ENCODE measurements at regions not wholly inside any gene's neighbourhood (a gene's known extent, or its start where the extent isn't known, plus 50 kb on each side); places are given as distances from the start of the nearest gene placed in this dataset.

DNA sequence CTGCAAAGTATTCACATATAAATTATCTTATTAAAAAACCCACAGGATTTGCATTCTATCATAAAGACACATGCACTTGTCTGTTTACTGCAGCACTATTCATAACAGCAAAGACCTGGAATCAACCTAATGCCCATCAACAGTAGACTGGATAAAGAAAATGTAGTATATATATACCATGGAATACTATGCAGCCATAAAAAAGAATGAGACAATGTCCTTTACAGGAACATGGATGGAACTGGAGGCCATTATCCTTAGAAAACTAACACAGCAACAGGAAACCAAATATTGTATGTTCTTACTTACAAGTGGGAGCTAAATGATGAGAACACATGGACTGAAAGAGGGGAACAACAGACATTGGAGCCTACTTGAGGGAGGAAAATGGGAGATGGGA is 97.0 kb downstream of the FAM217A start:
- TF ChIP-seq, protein P1, sequence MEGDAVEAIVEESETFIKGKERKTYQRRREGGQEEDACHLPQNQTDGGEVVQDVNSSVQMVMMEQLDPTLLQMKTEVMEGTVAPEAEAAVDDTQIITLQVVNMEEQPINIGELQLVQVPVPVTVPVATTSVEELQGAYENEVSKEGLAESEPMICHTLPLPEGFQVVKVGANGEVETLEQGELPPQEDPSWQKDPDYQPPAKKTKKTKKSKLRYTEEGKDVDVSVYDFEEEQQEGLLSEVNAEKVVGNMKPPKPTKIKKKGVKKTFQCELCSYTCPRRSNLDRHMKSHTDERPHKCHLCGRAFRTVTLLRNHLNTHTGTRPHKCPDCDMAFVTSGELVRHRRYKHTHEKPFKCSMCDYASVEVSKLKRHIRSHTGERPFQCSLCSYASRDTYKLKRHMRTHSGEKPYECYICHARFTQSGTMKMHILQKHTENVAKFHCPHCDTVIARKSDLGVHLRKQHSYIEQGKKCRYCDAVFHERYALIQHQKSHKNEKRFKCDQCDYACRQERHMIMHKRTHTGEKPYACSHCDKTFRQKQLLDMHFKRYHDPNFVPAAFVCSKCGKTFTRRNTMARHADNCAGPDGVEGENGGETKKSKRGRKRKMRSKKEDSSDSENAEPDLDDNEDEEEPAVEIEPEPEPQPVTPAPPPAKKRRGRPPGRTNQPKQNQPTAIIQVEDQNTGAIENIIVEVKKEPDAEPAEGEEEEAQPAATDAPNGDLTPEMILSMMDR (IDR thresholded peaks at IDR 0.05; ENCODE audit: borderline replicate concordance): no peak
- Histone ChIP-seq H3K4me3 (no peak overlapping the region), H3K36me3 (no peaks in the 10 kb centered on the region), H3K27ac (replicated peaks) (no peak overlapping the region), H3K27me3 (ENCODE audit: low read depth) (no peaks in the 10 kb centered on the region), H3K9me3 (replicated peaks) (no peaks in the 10 kb centered on the region), H3K4me1 (peaks cover 7% of the 10 kb centered on the region)
- intact Hi-C loops (cut with micrococcal nuclease): no loop called here
- no peak for DNase-seq

DNA sequence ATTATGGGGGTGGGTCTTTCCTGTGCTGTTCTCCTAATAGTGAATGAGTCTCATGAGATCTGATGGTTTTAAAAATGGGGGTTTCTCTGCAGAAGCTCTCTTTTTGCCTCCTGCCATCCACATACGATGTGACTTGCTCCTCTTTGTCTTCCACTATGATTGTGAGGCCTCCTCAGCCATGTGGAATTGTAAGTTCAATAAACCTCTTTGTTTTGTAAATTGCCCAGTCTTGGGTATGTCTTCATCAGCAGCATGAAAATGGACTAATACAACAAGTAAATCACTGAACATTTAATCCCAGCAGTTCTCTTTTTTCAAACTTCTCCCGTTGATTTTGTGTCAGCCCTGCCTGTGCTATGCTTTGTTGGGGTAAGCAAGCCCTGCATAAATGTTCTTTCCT is 95.2 kb downstream of the FAM217A start:
- intact Hi-C loops (cut with micrococcal nuclease): no loop called here

DNA sequence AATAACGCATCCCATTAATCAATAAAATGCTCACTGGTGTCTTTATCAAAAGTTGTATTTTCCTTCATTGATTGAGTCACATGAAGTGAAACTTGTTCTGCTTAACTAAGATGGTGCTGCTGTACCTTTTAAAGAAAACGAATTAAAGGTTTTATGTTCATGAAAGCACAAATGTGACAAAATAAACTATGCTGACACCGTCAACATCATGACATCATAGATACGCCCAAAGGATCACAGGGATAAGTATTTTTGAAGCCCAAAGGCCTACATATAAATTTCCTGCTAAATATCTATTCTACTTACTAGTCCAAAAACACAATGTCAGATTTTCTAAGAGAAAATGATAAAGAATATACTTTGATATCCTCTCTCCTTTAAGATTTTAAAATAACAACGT is 94.4 kb downstream of the FAM217A start:
- H3K36me3 ChIP-seq: no peaks in the 10 kb centered on the region
- no peaks in the 10 kb centered on the region for H3K9me3 ChIP-seq (replicated peaks)
- TF ChIP-seq, protein P1 (IDR thresholded peaks at IDR 0.05; ENCODE audit: borderline replicate concordance): no peak
- H3K4me1 ChIP-seq: peaks cover 9% of the 10 kb centered on the region
- no peak for DNase-seq
- H3K27me3 ChIP-seq (ENCODE audit: low read depth): no peaks in the 10 kb centered on the region
- no peak overlapping the region for H3K27ac ChIP-seq (replicated peaks)
- intact Hi-C loops (cut with micrococcal nuclease): no loop called here
- H3K4me3 ChIP-seq: no peak overlapping the region

More for the DNA sequence above, 95.2 kb downstream of the FAM217A start:
- H3K4me1 ChIP-seq: peaks cover 9% of the 10 kb centered on the region
- H3K4me3 ChIP-seq: no peak overlapping the region
- TF ChIP-seq, protein P1 (IDR thresholded peaks at IDR 0.05; ENCODE audit: borderline replicate concordance): no peak
- no peaks in the 10 kb centered on the region for H3K36me3 ChIP-seq
- H3K27ac ChIP-seq (replicated peaks): no peak overlapping the region
- no peaks in the 10 kb centered on the region for H3K27me3 ChIP-seq (ENCODE audit: low read depth)
- no peak for DNase-seq
- H3K9me3 ChIP-seq (replicated peaks): no peaks in the 10 kb centered on the region

DNA sequence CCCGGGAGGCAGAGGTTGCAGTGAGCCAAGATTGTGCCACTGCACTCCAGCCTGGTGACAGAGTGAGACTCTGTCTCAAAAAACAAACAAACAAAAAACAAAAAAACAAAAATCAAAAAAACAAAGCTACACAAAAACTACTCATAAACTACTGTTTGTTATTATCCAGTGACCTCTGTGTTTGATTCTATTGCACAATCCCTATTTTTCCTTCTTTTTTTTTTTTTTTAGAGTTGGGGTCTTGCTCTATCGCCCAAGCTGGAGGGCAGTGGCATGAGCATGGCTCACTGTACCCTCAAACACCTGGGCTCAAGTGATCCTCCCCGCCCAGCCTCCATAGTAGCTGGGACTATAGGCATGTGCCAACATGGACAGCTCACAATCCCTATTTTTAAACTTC is 92.7 kb downstream of the FAM217A start:
- intact Hi-C loops (cut with micrococcal nuclease): loop anchor here (5.0 kb wide), 1 partner anchor 244 kb away; no protein-coding TSS in a partner anchor

DNA sequence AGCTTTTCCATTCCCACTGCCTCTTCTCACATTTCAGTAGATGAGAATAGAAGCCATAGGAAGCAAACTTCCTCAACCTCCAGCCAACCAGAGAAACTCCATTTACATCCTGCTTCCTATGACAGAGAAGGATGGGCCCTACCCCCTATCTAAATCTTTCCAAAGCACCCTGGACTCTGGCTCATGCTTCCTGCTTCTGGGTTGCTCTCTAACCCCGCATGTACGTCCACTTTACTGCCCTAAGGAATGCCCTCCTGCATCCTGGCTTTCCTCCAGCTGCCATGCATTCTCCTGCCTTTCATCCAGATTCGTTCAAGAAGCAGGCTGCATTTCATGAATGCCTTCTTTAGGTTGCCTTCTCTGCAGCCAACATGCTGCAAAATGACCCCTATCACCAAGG is 91.9 kb downstream of the FAM217A start:
- no peak for DNase-seq
- peaks cover 19% of the 10 kb centered on the region for H3K4me1 ChIP-seq
- intact Hi-C loops (cut with micrococcal nuclease): loop anchor here (5.0 kb wide), 1 partner anchor 245 kb away; no protein-coding TSS in a partner anchor
- H3K4me3 ChIP-seq: no peak overlapping the region
- H3K9me3 ChIP-seq (replicated peaks): no peaks in the 10 kb centered on the region
- no peaks in the 10 kb centered on the region for H3K36me3 ChIP-seq
- TF ChIP-seq, protein P1 (IDR thresholded peaks at IDR 0.05; ENCODE audit: borderline replicate concordance): no peak
- H3K27me3 ChIP-seq (ENCODE audit: low read depth): no peaks in the 10 kb centered on the region
- no peak overlapping the region for H3K27ac ChIP-seq (replicated peaks)

More for the DNA sequence above, 92.7 kb downstream of the FAM217A start:
- Histone ChIP-seq H3K27ac (replicated peaks) (no peak overlapping the region), H3K4me1 (peaks cover 19% of the 10 kb centered on the region), H3K36me3 (no peaks in the 10 kb centered on the region), H3K4me3 (no peak overlapping the region), H3K9me3 (replicated peaks) (no peaks in the 10 kb centered on the region), H3K27me3 (ENCODE audit: low read depth) (no peaks in the 10 kb centered on the region)
- TF ChIP-seq, protein P1 (IDR thresholded peaks at IDR 0.05; ENCODE audit: borderline replicate concordance): no peak
- DNase-seq: no peak

All from left ventricle myocardium inferior (tissue), 1 donor.